ENCODE measurements at regions not wholly inside any gene's neighbourhood (a gene's known extent, or its start where the extent isn't known, plus 50 kb on each side); places are given as distances from the start of the nearest gene placed in this dataset.

DNA sequence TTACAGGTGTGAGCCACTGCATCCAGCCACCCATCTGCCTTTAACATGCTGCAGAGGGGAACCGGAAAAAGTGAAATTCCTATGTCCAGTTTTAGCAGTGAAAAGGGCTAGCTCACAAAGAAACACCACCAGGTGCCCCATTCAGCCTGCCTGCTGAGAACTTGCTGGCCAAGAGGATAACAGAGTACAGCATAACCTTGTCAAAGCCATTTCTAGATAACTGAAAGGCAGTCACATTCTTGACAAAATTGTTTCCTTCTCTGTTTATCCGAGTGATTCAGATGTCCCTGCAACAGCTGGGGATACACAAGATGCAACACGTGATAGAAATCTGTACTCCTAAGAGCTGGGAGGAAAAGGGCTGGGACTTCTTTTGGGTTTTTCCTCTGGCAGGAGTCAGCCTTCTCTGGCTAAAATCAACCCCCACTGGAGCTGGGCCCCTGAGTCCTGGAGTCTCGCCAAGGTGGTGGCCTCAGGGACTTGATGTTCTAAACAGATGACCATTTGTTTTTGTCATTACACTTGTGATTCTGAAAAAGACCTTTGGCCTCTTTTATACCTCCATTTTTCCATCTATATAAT lies 505.4 kb downstream of the BCL11A start:
- ATAC-seq (no peak), DNase-seq (ENCODE audit: low spot score in 2 of 2) (no peak)
- H3K9me3 Mint-ChIP-seq = no peaks in the 10 kb centered on the region
- no peaks in the 10 kb centered on the region for H3K4me1 Mint-ChIP-seq
- H3K4me3 Mint-ChIP-seq = no peak overlapping the region
- H3K27ac Mint-ChIP-seq = no peak overlapping the region
- no peaks in the 10 kb centered on the region for H3K36me3 Mint-ChIP-seq

DNA sequence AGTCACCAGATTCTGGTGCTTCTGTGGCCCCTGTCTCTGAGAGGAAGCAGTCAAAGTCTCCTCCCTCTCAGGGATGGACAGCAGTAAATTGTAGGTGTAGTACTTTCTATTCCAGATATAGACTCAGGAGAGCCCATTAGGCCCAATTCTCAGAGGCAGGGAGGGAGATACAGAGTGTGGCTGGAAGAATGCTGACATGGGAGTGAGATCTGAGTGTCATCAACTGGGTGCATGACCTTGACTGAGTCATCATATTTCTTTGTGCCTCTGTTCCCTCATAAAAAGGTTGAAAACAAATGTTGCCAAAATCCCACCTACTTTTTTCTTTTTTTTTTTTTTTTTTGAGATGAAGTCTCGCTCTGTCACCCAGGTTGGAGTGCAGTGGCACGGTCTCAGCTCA lies 506.1 kb downstream of the BCL11A start:
- Mint-ChIP-seq H3K4me1 (no peaks in the 10 kb centered on the region), H3K27ac (no peak overlapping the region), H3K36me3 (no peaks in the 10 kb centered on the region), H3K4me3 (no peak overlapping the region), H3K9me3 (no peaks in the 10 kb centered on the region)
- no peak for ATAC-seq
- DNase-seq (ENCODE audit: low spot score in 2 of 2) = no peak

DNA sequence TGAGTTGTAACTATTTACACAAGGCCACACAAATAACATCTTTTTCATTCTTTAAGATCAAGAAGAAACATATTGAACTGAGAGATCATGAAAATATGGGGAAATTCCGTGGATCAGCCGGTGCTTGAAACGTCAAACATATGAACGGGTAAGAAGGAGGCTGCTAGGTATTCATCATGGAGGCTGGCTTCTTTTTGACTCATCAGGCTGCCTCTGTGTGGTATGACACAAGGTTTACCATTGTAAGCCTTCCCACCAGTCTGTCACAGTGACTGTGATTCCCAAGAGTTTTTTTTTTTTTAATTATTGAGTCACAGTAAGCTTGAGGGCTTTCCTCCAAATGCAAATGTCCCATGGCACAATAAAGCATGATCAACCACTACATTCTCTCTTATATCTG lies 506.9 kb downstream of the BCL11A start:
- ATAC-seq = no peak
- no peaks in the 10 kb centered on the region for H3K4me1 Mint-ChIP-seq
- no peak for DNase-seq (ENCODE audit: low spot score in 2 of 2)

DNA sequence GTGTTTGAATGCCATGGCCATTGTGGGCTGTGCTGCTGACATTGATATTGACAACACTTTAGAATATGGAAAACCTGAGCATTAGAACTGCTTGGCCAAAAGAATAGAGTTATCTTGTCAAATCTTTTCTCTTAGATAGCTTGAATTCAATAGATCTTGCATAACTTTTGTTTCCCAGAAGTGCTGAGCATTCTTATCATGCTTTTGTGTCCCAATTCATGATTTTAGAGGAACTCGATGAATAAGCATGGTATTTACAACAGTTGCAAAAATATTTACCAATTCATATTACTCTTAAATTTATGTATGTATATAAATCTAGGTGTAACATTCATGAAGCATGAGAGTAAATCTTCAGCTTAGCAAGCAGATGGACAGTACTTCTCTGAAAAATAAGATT lies 508.0 kb downstream of the BCL11A start:
- no peak overlapping the region for H3K27ac Mint-ChIP-seq
- H3K36me3 Mint-ChIP-seq = no peaks in the 10 kb centered on the region
- H3K4me3 Mint-ChIP-seq = no peak overlapping the region
- ATAC-seq (no peak), DNase-seq (ENCODE audit: low spot score in 2 of 2) (no peak)
- H3K4me1 Mint-ChIP-seq = no peaks in the 10 kb centered on the region
- H3K9me3 Mint-ChIP-seq = no peaks in the 10 kb centered on the region

More for the DNA sequence above, 506.9 kb downstream of the BCL11A start:
- no peaks in the 10 kb centered on the region for H3K9me3 Mint-ChIP-seq
- H3K4me3 Mint-ChIP-seq = no peak overlapping the region
- no peak overlapping the region for H3K27ac Mint-ChIP-seq
- H3K36me3 Mint-ChIP-seq = no peaks in the 10 kb centered on the region

DNA sequence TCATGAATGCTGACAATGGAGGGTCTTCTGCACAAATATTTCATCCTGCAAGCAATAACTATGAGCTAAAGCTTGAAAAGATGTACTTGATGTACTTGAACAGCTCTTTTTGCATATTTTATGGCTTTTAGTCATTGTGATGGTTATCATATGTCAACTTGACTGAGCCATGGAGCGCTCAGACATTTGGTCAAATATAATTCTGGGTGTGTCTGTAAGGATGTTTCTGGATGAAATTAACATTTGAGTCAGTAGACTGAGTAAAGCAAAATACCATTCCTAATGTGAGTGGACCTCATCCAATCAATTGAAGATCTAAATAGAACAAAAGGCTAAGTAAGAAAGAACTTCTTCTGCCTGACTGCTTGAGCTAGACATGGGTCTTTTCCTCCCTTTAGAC lies 509.0 kb downstream of the BCL11A start:
- ATAC-seq (no peak), DNase-seq (ENCODE audit: low spot score in 2 of 2) (no peak)
- Mint-ChIP-seq H3K4me1 (no peaks in the 10 kb centered on the region), H3K9me3 (no peaks in the 10 kb centered on the region), H3K4me3 (no peak overlapping the region), H3K36me3 (no peaks in the 10 kb centered on the region), H3K27ac (no peak overlapping the region)

DNA sequence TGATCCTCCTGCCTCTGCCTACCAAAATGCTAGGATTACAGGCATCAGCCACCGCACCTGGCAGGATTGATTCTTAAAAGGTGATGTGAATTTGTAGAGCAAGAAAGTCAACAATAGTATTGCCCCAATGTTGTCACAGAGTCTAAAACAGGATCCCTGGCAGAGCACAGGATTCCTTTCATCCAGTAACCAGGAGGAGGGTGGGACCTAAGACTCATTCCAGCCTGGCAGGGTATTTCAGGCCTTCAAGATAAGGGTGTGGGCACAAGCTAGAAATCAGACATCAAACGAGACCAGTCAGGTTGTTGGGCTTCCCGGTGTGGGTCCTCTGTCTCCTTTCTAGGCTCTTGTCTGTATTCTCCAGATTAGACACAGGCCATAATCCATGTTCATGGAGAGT lies 511.4 kb downstream of the BCL11A start:
- Mint-ChIP-seq H3K4me3 (no peak overlapping the region), H3K4me1 (no peaks in the 10 kb centered on the region), H3K36me3 (no peaks in the 10 kb centered on the region), H3K27ac (no peak overlapping the region), H3K9me3 (no peaks in the 10 kb centered on the region)
- DNase-seq (ENCODE audit: low spot score in 2 of 2) = no peak
- no peak for ATAC-seq

DNA sequence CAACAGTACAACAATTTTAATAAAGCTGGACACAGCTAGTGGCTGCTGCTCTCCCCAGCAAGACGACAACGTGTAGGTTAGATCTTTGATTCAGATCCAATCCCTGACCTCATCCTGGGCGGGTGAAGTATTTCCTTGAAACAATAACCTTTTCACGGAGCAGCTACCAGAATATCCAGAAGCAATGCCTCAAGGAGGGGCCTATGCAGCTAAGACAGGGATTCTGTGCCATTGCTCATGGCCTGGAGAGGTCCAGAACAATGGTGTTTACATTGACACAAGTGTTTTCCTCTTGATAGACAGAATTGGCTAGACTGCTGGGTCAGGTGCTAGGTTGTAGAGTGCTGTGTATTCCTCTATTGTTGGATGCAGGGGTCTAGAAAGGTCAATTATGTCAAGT lies 520.1 kb downstream of the BCL11A start:
- no peak for DNase-seq (ENCODE audit: low spot score in 2 of 2)
- H3K27ac Mint-ChIP-seq = no peak overlapping the region
- no peak overlapping the region for H3K4me3 Mint-ChIP-seq
- H3K36me3 Mint-ChIP-seq = no peaks in the 10 kb centered on the region
- H3K9me3 Mint-ChIP-seq = peaks cover 21% of the 10 kb centered on the region
- H3K4me1 Mint-ChIP-seq = no peaks in the 10 kb centered on the region
- no peak for ATAC-seq

DNA sequence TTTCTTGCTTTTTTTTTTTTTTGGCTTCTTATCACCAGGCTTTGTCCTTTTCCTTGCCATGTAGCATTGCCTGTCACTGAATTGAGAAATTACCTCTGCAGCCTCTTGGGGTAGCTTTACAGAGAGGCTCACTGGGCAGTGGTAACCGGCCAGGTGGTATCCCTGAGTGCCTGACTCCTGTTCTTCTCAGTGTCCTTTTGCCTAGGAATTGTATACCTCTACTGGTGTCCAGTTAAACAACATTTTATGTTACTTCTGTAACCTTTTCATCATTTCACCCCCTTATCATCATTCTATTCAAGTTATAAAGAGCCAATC lies 523.9 kb downstream of the BCL11A start:
- no peak overlapping the region for H3K27ac Mint-ChIP-seq
- H3K36me3 Mint-ChIP-seq = no peaks in the 10 kb centered on the region
- ATAC-seq = no peak
- H3K9me3 Mint-ChIP-seq = peaks cover 21% of the 10 kb centered on the region
- no peak for DNase-seq (ENCODE audit: low spot score in 2 of 2)
- no peak overlapping the region for H3K4me3 Mint-ChIP-seq
- no peaks in the 10 kb centered on the region for H3K4me1 Mint-ChIP-seq

DNA sequence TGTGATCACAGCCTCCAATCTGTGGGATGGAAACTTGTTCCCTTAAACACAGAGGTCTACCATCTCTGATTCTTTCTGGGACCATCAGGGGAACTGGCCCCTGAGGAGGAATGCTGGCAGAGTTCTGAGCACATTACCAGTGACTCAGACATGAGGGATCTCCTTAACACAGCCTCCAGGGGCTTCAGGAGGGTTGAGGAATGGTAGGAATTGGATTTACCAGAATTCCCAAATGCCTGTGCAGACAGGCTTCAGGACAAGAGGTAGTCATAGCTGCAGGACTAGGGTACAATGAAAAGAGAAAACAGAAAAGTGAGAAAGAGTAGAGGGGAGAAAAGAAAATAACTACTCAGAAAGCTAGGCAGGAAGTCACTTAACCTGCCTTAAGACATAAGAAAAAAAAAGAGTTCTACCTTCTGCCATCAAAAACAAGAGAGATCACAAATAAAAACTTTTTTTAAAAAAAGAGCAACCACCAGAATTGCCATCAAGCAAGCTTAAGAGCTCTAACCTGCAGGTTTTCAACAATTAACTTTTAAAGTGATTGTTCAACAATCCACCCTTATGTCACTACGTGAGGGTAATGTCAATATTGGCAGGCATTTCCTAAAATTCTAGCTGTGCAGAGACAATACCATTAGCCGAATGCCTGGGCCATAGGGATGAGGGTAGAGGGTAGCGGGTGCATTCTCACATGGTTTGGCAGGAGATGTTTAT lies 524.4 kb downstream of the BCL11A start:
- Mint-ChIP-seq H3K9me3 (peaks cover 21% of the 10 kb centered on the region), H3K4me1 (no peaks in the 10 kb centered on the region), H3K27ac (no peak overlapping the region), H3K4me3 (no peak overlapping the region), H3K36me3 (no peaks in the 10 kb centered on the region)
- ATAC-seq (no peak), DNase-seq (ENCODE audit: low spot score in 2 of 2) (no peak)

DNA sequence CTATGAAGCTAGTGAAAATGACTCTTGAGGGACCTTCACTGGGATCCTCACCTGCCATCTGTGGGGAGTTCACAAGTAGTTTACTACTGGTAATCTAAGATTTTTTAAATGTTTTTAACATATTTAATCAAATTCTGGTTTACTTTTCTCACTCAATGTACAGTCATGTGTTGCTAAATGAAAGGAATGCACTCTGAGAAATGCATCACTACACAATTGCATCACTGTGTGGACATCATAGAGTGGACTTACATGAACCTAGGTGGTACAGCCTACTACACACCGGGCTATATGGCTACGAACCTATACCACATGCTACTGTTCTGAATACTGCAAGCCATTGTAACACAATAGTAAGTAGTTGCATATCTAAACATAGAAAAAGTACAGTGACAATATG lies 528.0 kb downstream of the BCL11A start:
- ATAC-seq (no peak), DNase-seq (ENCODE audit: low spot score in 2 of 2) (no peak)
- Mint-ChIP-seq H3K9me3 (peaks cover 6% of the 10 kb centered on the region), H3K4me1 (no peaks in the 10 kb centered on the region), H3K27ac (no peak overlapping the region), H3K36me3 (no peaks in the 10 kb centered on the region), H3K4me3 (no peak overlapping the region)

DNA sequence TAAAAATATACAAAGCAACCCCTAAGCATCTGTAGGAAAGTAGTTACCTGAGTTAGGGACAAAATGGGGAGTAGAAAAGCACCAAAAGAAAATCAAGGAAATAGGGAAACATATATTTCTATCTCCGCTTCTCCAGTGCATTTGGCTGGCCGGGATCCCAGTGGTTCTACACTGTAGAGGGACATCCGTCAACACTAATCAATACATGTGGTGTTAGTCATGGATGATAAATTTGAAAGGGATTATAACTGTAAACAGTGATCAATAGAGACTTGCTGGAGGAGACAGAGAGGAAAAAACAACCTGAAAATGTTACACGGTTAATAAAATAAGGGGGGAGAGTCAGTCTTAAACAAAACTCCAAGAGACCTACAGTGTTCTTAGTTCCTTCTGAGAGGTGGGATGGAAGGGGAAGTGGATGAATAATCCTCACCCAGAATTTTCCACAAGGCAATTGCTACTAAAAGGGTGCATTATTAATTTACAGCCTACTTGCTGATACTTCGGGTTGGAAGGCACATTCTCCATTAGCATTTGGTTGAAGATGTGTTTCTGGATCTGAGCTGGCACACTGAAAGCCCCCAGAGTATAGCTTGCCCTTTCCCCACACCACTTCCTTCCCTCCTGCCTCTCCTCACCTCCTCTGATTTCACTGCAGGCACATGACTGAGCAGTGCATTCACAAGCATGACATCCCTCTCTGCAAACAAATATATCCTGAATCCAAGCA lies 530.0 kb downstream of the BCL11A start:
- no peak for DNase-seq (ENCODE audit: low spot score in 2 of 2)
- H3K9me3 Mint-ChIP-seq = peaks cover 3% of the 10 kb centered on the region
- no peak for ATAC-seq
- H3K27ac Mint-ChIP-seq = no peak overlapping the region
- no peaks in the 10 kb centered on the region for H3K4me1 Mint-ChIP-seq
- no peak overlapping the region for H3K4me3 Mint-ChIP-seq
- H3K36me3 Mint-ChIP-seq = no peaks in the 10 kb centered on the region

DNA sequence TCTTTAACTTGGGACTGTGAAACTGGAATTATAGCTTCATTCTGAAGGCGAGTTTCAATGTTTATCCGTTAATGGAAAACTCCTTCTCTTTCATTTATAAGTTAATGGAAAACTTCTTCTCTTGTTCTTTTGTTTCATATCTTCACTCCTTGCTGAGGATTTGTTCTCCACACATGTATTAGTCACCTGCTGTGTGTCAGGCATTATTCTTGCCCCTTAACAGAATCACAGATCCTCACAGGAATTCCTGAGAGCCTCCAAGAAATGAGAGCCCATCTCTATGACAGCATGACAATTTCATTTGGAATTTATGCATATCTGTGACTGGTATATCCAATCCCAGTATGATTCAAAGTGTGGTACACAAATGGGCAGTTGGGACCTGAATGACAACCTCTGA lies 545.8 kb downstream of the BCL11A start:
- Mint-ChIP-seq H3K4me1 (no peaks in the 10 kb centered on the region), H3K9me3 (peaks cover 5% of the 10 kb centered on the region), H3K27ac (no peak overlapping the region), H3K36me3 (no peaks in the 10 kb centered on the region), H3K4me3 (no peak overlapping the region)
- ATAC-seq = no peak
- no peak for DNase-seq (ENCODE audit: low spot score in 2 of 2)

DNA sequence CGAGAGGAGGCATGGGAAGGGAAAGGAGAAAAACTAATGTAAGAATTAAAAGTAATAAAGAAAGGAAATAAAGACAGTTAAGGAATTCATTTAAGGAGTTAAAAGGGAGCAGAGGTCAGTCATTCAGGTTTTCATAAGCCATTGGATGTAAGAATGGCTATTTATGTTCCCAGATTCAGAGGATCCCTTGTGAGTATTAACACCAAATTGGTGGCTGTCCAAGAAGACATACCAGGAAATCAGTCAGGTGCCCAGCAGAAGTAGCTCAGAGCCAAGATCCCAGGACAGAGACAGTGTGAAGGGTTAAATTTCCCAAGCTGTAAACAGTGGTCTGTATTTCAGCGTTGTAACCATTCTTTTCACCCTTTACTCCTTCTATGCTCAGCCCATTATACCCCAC lies 550.4 kb downstream of the BCL11A start:
- H3K4me1 Mint-ChIP-seq = no peaks in the 10 kb centered on the region
- no peaks in the 10 kb centered on the region for H3K36me3 Mint-ChIP-seq
- DNase-seq (ENCODE audit: low spot score in 2 of 2) (no peak), ATAC-seq (no peak)
- peaks cover 4% of the 10 kb centered on the region for H3K9me3 Mint-ChIP-seq
- no peak overlapping the region for H3K27ac Mint-ChIP-seq
- no peak overlapping the region for H3K4me3 Mint-ChIP-seq

DNA sequence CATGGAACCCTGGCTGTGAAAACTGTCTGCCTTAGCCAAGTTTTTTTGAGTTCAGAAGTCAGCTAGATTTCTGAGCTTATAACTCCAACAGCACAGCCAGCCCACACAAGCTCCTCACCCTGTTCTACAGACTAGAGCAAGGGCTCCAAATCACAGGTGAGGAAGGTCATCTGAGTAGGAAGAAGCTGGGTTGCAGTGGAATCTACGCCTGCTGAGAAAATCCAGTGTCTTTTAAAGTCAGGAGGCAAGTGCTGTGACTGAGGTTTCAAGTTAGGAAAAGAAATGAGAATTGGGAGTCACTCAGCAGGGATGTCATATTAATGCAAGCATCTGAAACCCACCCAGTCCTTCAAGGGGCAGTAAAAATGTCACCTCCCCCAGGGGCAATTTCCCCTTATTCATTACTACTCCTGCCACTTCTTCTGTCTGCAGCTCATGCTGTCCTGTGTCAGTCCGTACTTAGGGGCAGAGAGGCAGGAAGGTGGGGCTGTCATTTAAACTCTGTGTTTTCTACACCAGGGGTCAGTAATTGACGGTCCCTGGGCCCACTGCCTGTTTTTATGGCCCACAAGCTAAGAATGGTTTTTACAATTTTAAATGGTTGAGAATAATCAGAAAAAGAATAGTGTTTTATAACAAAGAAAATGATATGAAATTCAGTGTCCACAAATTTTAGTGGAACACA lies 551.1 kb downstream of the BCL11A start:
- Mint-ChIP-seq H3K27ac (no peak overlapping the region), H3K4me3 (no peak overlapping the region), H3K9me3 (no peaks in the 10 kb centered on the region), H3K36me3 (no peaks in the 10 kb centered on the region), H3K4me1 (no peaks in the 10 kb centered on the region)
- ATAC-seq (no peak), DNase-seq (ENCODE audit: low spot score in 2 of 2) (no peak)

DNA sequence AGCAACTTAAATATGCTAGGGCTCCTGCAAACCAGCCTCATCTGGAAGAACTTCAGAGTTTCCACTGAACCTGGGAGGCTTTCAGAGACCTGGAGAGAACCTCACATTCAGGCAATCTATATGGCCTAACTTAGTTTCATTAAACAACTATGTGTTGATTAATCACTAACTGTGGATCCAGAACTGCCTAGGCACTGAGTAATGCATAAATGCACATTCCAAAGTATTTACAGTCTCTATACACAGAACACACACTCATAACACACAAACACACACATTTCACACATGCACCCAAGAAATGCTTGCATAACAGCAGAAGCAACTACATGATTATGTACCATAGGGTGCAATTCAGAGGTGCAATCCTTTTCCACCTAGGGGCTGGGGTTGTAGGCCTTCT lies 552.8 kb downstream of the BCL11A start:
- Mint-ChIP-seq H3K4me3 (no peak overlapping the region), H3K36me3 (no peaks in the 10 kb centered on the region), H3K27ac (no peak overlapping the region), H3K9me3 (no peaks in the 10 kb centered on the region), H3K4me1 (no peaks in the 10 kb centered on the region)
- DNase-seq (ENCODE audit: low spot score in 2 of 2) (no peak), ATAC-seq (no peak)

DNA sequence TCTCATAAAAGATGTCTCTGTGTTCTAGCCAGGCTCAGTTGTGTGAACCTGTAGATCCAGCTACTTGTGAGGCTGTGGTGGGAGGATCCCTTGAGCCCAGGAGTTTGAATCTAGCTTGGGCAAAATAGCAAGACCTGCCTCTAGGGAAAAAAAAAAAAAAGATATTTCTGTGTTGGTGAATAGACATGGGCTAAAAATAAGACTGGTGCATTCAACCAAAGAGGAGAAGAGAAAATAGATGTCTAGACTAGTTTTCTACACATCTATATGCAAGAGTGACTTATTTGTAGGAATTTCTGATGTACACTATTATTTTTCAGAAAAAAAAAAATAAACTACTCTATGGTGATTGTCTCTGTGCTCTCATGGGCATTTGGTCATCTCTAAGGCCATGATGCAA lies 555.1 kb downstream of the BCL11A start:
- Mint-ChIP-seq H3K4me3 (no peak overlapping the region), H3K27ac (no peak overlapping the region), H3K9me3 (no peaks in the 10 kb centered on the region), H3K36me3 (no peaks in the 10 kb centered on the region), H3K4me1 (no peaks in the 10 kb centered on the region)
- DNase-seq (ENCODE audit: low spot score in 2 of 2) (no peak), ATAC-seq (no peak)
